Neural cell (in vitro differentiated cells): ENCODE measurements at regions not wholly inside any gene's neighbourhood (a gene's known extent, or its start where the extent isn't known, plus 50 kb on each side); places are given as distances from the start of the nearest gene placed in this dataset.
A peak's percentile ranks its signal among the peaks of the same experiment; 100 is the strongest.

Experiments used
- H2AFZ ChIP-seq: fragments of 200-600, 300-800 bp; sonication (generic), shearing (Covaris generic); 2 replicates; pipeline ENCODE4 v1.6.0; 2014; ENCODE audit warnings: low read depth, mild to moderate bottlenecking, antibody characterized with exemption, low read length, moderate library complexity
- H3F3A ChIP-seq: fragments of 200-600 bp; shearing (Covaris generic); 2 replicates; pipeline ENCODE4 v1.6.1; 2016; ENCODE audit warnings: mild to moderate bottlenecking, moderate library complexity, mixed read lengths, antibody characterized with exemption, low read length; ENCODE audit not compliant: insufficient read depth, poor library complexity, severe bottlenecking
- H3K27ac ChIP-seq: fragments of 200-600, 300-800 bp; sonication (generic), shearing (Covaris generic); 2 replicates; pipeline ENCODE4 v1.5.1; 2014; ENCODE audit warnings: mild to moderate bottlenecking, low read length, moderate library complexity
- H3K27me3 ChIP-seq: fragments of 300-800, 200-600 bp; sonication (generic), shearing (Covaris generic); 2 replicates; pipeline ENCODE4 v1.6.0; 2014; ENCODE audit warnings: mild to moderate bottlenecking, low read depth, low read length, moderate library complexity; ENCODE audit not compliant: insufficient read depth
- H3K36me3 ChIP-seq: fragments of 300-800, 200-600 bp; sonication (generic), shearing (Covaris generic); 2 replicates; pipeline ENCODE4 v1.5.1; 2014; ENCODE audit warnings: mild to moderate bottlenecking, antibody characterized with exemption, low read length, moderate library complexity; ENCODE audit not compliant: insufficient read depth
- H3K4me2 ChIP-seq: fragments of 300-800, 200-600 bp; sonication (generic), shearing (Covaris generic); 2 replicates; pipeline ENCODE4 v1.6.0; 2014; ENCODE audit warnings: mild to moderate bottlenecking, low read length
- H3K4me3 ChIP-seq: fragments of 300-800, 200-600 bp; sonication (generic), shearing (Covaris generic); 2 replicates; pipeline ENCODE4 v1.5.1; 2014; ENCODE audit warnings: mild to moderate bottlenecking, low read length, moderate library complexity
- H3K79me2 ChIP-seq: fragments of 200-600 bp; shearing (Covaris generic); replicated peaks from 2 replicates; pipeline ENCODE4 v1.6.0; 2014; ENCODE audit warnings: mild to moderate bottlenecking, low read length, moderate library complexity; ENCODE audit not compliant: insufficient read depth
- H3K9ac ChIP-seq: fragments of 300-800, 200-600 bp; sonication (generic), shearing (Covaris generic); 2 replicates; pipeline ENCODE4 v1.6.1; 2016; ENCODE audit warnings: mild to moderate bottlenecking, low read length, mixed read lengths
- H3K9me2 ChIP-seq: fragments of 200-600 bp; shearing (Covaris generic); 2 replicates; pipeline ENCODE4 v1.6.1; 2016; ENCODE audit warnings: mild to moderate bottlenecking, low read length, mixed read lengths; ENCODE audit not compliant: insufficient read depth
- H3K9me3 ChIP-seq: fragments of 200-600, 300-800 bp; sonication (generic), shearing (Covaris generic); 2 replicates; pipeline ENCODE4 v1.6.1; 2016; ENCODE audit warnings: mild to moderate bottlenecking, mixed run types, low read length, moderate library complexity, mixed read lengths
- H4K20me1 ChIP-seq: fragments of 200-600 bp; shearing (Covaris generic); 2 replicates; pipeline ENCODE4 v1.6.1; 2016; ENCODE audit warnings: mild to moderate bottlenecking, mixed run types; ENCODE audit not compliant: insufficient read depth
- CTCF ChIP-seq: fragments of 450-650 bp; IDR thresholded peaks from 2 replicates; pipeline ENCODE4 v1.5.1; 2014; ENCODE audit warnings: antibody characterized with exemption, mild to moderate bottlenecking, moderate library complexity; ENCODE audit not compliant: poor library complexity, severe bottlenecking
- EP300 ChIP-seq: fragments of 450-650 bp; conservative IDR thresholded peaks from 2 replicates; pipeline ENCODE4 v1.6.1; 2014; ENCODE audit warnings: antibody characterized with exemption, mild to moderate bottlenecking, moderate library complexity; ENCODE audit not compliant: poor library complexity, severe bottlenecking
- EZH2 ChIP-seq: fragments of 200-600, 300-800 bp; shearing (Covaris generic), sonication (generic); IDR thresholded peaks from 2 replicates; pipeline ENCODE4 v1.6.1; 2014; ENCODE audit warnings: antibody characterized with exemption, low read length, borderline replicate concordance, mild to moderate bottlenecking; ENCODE audit not compliant: insufficient read depth, poor library complexity, severe bottlenecking
- MXI1 ChIP-seq: fragments of 450-650 bp; conservative IDR thresholded peaks from 2 replicates; pipeline ENCODE4 v1.6.1; 2014; ENCODE audit warnings: antibody characterized with exemption, mild to moderate bottlenecking; ENCODE audit not compliant: poor library complexity, severe bottlenecking
- POLR2AphosphoS5 ChIP-seq: IDR thresholded peaks from 2 replicates; pipeline ENCODE4 v1.6.1; 2012
- RAD21 ChIP-seq: fragments of 450-650 bp; conservative IDR thresholded peaks from 2 replicates; pipeline ENCODE4 v1.6.1; 2014; ENCODE audit warnings: antibody characterized with exemption, mild to moderate bottlenecking, moderate library complexity
- REST ChIP-seq: IDR thresholded peaks from 2 replicates; pipeline ENCODE4 v1.6.1; 2012; ENCODE audit warnings: borderline replicate concordance
- TAF1 ChIP-seq: IDR thresholded peaks from 2 replicates; pipeline ENCODE4 v1.6.1; 2012; ENCODE audit warnings: low read depth

- Histone ChIP-seq H3K9ac (no peak overlapping the region), H3K27ac (no peak overlapping the region), H3K9me3 (no peaks in the 10 kb centered on the region), H3K4me3 (no peak overlapping the region), H3K27me3 (no peaks in the 10 kb centered on the region), H4K20me1 (no peaks in the 10 kb centered on the region), H3K36me3 (no peaks in the 10 kb centered on the region), H3K9me2 (no peaks in the 10 kb centered on the region), H3K79me2 (no peaks in the 10 kb centered on the region), H2AFZ (no peak overlapping the region), H3K4me2 (no peak overlapping the region), H3F3A (no peaks in the 10 kb centered on the region)
- TF ChIP-seq CTCF (no peak), POLR2AphosphoS5 (peak; percentile 98), RAD21 (no peak), EZH2 (no peak), REST (peak; percentile 66), EP300 (peak; percentile 100), TAF1 (no peak)
Measured at GRCh38 chr2:155519529-155520130, 812.9 kb downstream of the NR4A2 start.

- Histone ChIP-seq H3K36me3 (no peaks in the 10 kb centered on the region), H3K79me2 (no peaks in the 10 kb centered on the region), H2AFZ (no peak overlapping the region), H3K9me2 (no peaks in the 10 kb centered on the region), H3K27ac (no peak overlapping the region), H3K4me3 (no peak overlapping the region), H3K9ac (no peak overlapping the region), H3F3A (no peaks in the 10 kb centered on the region), H3K27me3 (no peaks in the 10 kb centered on the region), H3K9me3 (no peaks in the 10 kb centered on the region), H4K20me1 (no peaks in the 10 kb centered on the region), H3K4me2 (no peak overlapping the region)
- TF ChIP-seq TAF1 (no peak), POLR2AphosphoS5 (peak; percentile 50), EP300 (peak; percentile 70), REST (no peak), MXI1 (no peak)
Measured at GRCh38 chr2:155518094-155518493, 814.4 kb downstream of the NR4A2 start.
